ENCODE measurements at regions not wholly inside any gene's neighbourhood (a gene's known extent, or its start where the extent isn't known, plus 50 kb on each side); places are given as distances from the start of the nearest gene placed in this dataset.
A peak's percentile ranks its signal among the peaks of the same experiment; 100 is the strongest.

GRCh38 chr1:208438112-208438699 is 194.0 kb upstream of the PLXNA2 start:
- intact Hi-C loops (cut with micrococcal nuclease): no loop called here

GRCh38 chr1:208445758-208446203 is 201.6 kb upstream of the PLXNA2 start:
- no peak for TF ChIP-seq CTCF (IDR thresholded peaks at IDR 0.05)
- no peaks in the 10 kb centered on the region for H3K36me3 Mint-ChIP-seq
- intact Hi-C loops (cut with micrococcal nuclease): no loop called here

More at GRCh38 chr1:208438112-208438699, 194.0 kb upstream of the PLXNA2 start:
- no peak overlapping the region for H3K27ac ChIP-seq (ENCODE audit: low read depth in 1 of 2, low read length in 2 of 2)
- H3K9me3 ChIP-seq (replicated peaks in 1 of 2; ENCODE audit: control insufficient read depth in 1 of 2, insufficient read depth in 1 of 2, low read length in 2 of 2): no peaks in the 10 kb centered on the region
- H3K4me2 ChIP-seq (replicated peaks; ENCODE audit: extremely low read depth, low read length, poor library complexity, severe bottlenecking): no peak overlapping the region
- no peak for DNase-seq
- no peak overlapping the region for H3K9ac ChIP-seq (ENCODE audit: insufficient read depth, low read length, poor library complexity, severe bottlenecking)
- no peak overlapping the region for H2AFZ ChIP-seq (ENCODE audit: insufficient read depth, low read depth, low read length, poor library complexity, severe bottlenecking)
- Mint-ChIP-seq H3K27me3 (ENCODE audit: low read depth in 3 of 3) (no peaks in the 10 kb centered on the region), H3K4me3 (no peak overlapping the region), H3K4me1 (no peaks in the 10 kb centered on the region), H3K36me3 (no peaks in the 10 kb centered on the region), H3K9me3 (peaks cover 0 to 8% (median 6%) of the 10 kb centered on the region in 7 donors), H3K27ac (no peak overlapping the region)
- no peak for TF ChIP-seq CTCF (IDR thresholded peaks at IDR 0.05)
- no peaks in the 10 kb centered on the region for H3K27me3 ChIP-seq (ENCODE audit: control insufficient read depth in 2 of 2, insufficient read depth in 2 of 2, low read length in 2 of 2)
- WGBS (ENCODE audit: insufficient coverage): no CpG with 5 or more reads among the region's 2 CpGs
- peaks cover 0 to 7% of the 10 kb centered on the region in 2 donors for H3K4me1 ChIP-seq (ENCODE audit: control insufficient read depth in 1 of 2, insufficient read depth in 2 of 2, low read length in 2 of 2)
- no peaks in the 10 kb centered on the region for H3K36me3 ChIP-seq (replicated peaks in 1 of 2; ENCODE audit: control insufficient read depth in 1 of 2, insufficient read depth in 2 of 2, low read length in 2 of 2)
- H3K79me2 ChIP-seq (ENCODE audit: insufficient read depth, low read length): no peaks in the 10 kb centered on the region
- no peaks in the 10 kb centered on the region for H4K20me1 ChIP-seq (ENCODE audit: insufficient read depth, low read length)
- no peak overlapping the region for H3K4me3 ChIP-seq (replicated peaks in 1 of 3; ENCODE audit: low read depth in 2 of 3, low read length in 3 of 3)

More at GRCh38 chr1:208445758-208446203, 201.6 kb upstream of the PLXNA2 start:
- Histone ChIP-seq H3K4me2 (replicated peaks; ENCODE audit: extremely low read depth, low read length, poor library complexity, severe bottlenecking) (no peak overlapping the region), H3K27me3 (ENCODE audit: control insufficient read depth in 2 of 2, insufficient read depth in 2 of 2, low read length in 2 of 2) (no peaks in the 10 kb centered on the region), H3K9ac (ENCODE audit: insufficient read depth, low read length, poor library complexity, severe bottlenecking) (no peak overlapping the region), H3K4me1 (ENCODE audit: control insufficient read depth in 1 of 2, insufficient read depth in 2 of 2, low read length in 2 of 2) (no peaks in the 10 kb centered on the region), H3K27ac (ENCODE audit: low read depth in 1 of 2, low read length in 2 of 2) (no peak overlapping the region), H2AFZ (ENCODE audit: insufficient read depth, low read depth, low read length, poor library complexity, severe bottlenecking) (no peak overlapping the region), H3K4me3 (replicated peaks in 1 of 3; ENCODE audit: low read depth in 2 of 3, low read length in 3 of 3) (no peak overlapping the region), H4K20me1 (ENCODE audit: insufficient read depth, low read length) (no peaks in the 10 kb centered on the region), H3K79me2 (ENCODE audit: insufficient read depth, low read length) (no peaks in the 10 kb centered on the region), H3K9me3 (replicated peaks in 1 of 2; ENCODE audit: control insufficient read depth in 1 of 2, insufficient read depth in 1 of 2, low read length in 2 of 2) (peaks cover 0 to 3% of the 10 kb centered on the region in 2 donors), H3K36me3 (replicated peaks in 1 of 2; ENCODE audit: control insufficient read depth in 1 of 2, insufficient read depth in 2 of 2, low read length in 2 of 2) (no peaks in the 10 kb centered on the region)
- Mint-ChIP-seq H3K4me1 (no peaks in the 10 kb centered on the region), H3K9me3 (peaks cover 0 to 19% (median 11%) of the 10 kb centered on the region in 7 donors), H3K4me3 (peak overlapping the region in 1 of 2 donors; percentile 13), H3K27me3 (ENCODE audit: low read depth in 3 of 3) (peaks cover 0 to 4% (median 3%) of the 10 kb centered on the region in 3 donors), H3K27ac (no peak overlapping the region)
- WGBS (ENCODE audit: insufficient coverage): 17% methylated on average over 5 of the region's 7 CpGs
- DNase-seq: no peak
